M059J (cell line): ENCODE measurements at regions not wholly inside any gene's neighbourhood (a gene's known extent, or its start where the extent isn't known, plus 50 kb on each side); places are given as distances from the start of the nearest gene placed in this dataset.
A peak's percentile ranks its signal among the peaks of the same experiment; 100 is the strongest.
"Not testable (repeated sequence)": the region's sequence is repeated elsewhere in the genome, so short reads cannot be mapped to it uniquely, and the experiment has no call there.

Experiments
- DNase-seq: peaks from one replicate; pipeline ENCODE4 v3.0.0-alpha.2; 2012; ENCODE audit warnings: low read depth

DNA sequence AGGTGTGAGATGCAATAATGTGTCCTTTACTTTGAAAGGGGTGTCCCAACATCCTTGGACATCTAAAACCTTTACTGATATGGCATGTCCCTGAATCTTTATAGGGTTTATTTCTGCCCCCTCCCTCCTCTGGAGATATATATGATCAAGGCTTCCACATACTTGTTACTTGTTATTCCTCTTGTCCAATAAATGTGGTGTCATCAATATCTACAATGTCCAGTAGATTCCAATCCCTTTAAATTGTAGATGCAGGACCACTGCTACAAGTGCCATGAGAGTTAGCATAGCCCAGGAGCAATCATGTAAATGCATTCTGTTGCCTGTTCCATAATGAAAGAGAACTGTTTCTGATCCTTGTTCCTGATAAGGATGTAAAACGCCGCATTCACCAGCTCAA lies 479.7 kb upstream of the MEIS1 start:
- no peak for DNase-seq

DNA sequence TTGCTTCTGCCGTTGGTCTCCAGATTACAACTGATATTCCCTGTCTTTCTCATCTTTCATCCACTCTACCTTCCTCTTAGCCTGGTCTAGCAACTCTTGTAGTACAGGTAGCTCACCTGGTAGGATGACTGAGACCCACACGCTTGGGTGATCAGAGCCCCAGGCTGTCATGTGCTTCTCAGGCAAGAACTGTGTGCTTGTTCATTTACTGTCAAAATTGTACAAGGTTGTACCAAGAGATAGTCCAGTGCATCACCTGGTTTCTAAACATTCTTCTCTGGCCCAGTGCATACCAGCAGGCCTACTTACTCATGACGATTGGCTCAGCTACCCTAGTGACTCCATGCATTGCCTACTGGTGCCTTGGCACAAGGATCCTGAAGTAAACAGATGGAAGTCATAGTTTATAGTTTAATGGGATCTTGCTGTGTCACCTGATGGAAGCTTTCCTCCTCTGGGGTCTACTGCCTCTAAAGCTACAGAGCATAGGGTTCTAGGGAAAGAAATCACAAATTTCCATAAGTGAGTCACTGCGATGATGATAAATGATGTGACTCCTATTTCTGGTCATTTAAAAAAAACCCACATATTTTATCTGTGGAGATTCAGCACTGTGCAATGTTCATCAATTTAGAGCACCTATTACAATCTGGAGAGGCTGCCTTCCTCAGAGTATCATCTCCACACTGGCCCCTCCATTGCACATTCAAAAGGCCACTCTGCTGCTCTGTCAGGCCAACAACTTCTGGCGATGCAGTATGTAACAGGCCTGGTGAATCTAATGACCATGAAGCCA lies 481.8 kb upstream of the MEIS1 start:
- DNase-seq, result no peak

DNA sequence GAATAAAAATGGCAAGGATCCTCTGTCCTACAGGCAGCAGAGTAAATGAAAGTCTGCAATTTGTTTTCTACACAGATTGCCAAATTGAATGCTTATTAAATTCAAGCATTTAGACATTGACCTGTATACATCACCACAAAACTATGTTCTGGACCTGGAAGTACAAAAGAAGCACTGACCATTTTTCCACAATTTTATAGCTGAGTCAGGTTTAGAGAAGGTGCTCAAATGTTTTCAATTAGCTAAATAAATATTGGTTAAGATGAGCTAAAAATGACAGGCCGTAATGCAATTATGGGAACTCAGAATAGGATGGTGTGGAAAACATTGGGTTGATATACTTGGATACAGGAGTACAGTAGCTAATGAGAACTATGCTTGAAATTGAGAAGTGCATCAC lies 490.7 kb upstream of the MEIS1 start:
- DNase-seq, result no peak

DNA sequence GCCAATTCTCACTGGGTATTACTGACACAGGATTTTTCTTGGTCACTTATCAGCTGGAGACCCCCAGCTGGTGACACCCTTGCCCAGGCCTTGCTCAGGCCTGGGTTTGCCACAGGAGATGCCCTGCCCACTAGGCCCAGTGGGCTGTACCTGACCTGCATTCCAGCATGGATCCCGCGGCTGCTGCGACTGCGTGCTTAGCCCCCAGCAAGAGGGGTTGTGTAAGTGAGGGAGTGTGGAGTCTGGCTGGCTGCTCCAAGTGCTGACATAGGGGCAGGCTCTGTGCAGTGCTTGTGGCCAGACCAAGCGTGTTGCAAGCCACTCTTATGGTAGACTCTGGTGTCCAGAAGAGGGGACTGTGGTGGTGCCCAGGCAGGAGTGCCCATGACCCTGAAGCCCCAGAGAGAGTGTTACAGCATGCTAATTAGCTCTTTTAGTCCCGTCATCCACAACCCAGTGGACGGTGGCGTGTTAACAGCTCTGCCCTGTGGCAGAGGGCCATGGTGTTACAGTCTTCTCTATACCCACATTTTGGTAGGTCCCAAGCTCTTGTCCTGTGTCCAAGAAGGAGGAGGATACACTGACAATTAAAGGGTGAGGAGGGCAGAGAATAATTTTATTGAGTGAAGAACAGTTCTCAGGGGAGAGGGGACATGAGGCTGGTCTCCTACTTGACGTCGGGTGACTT lies 491.7 kb upstream of the MEIS1 start:
- no peak for DNase-seq

DNA sequence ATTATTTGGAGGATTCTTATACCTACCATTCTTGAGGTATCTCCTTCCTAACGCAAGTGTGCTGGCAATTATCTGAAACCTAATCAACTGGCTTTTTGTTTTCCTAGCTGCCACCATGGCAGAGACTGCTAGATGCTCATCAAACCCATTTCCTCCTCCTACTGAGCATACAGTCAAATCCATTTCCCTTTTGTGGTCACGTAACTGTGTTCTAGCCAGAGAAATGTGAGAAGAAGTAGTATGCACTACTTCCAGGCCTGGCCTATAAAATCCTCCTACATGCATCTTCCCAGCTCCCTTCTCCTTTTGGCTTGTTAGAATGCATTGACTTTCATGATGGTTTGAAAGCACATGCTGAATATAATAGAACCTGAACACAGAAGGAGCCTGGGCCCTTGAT lies 494.1 kb upstream of the MEIS1 start:
- no peak for DNase-seq

DNA sequence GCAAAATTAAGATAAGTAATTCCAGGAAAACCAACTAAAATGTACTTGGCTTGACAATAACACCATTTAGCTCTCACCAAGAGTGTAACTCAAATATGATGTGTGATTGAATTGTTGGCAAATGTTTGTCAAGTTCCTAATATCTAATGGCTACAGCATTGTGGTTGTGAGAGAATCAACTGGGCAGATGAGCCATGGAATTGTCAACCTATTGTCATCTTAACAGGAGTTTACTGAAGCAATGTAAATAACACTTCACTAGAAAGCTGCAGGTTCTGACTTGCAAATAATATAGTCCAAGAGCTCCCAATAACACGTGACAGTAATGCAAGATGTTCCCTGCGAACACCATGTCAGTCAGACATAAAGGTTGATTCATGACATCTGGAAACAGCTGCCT lies 495.2 kb upstream of the MEIS1 start:
- no peak for DNase-seq

DNA sequence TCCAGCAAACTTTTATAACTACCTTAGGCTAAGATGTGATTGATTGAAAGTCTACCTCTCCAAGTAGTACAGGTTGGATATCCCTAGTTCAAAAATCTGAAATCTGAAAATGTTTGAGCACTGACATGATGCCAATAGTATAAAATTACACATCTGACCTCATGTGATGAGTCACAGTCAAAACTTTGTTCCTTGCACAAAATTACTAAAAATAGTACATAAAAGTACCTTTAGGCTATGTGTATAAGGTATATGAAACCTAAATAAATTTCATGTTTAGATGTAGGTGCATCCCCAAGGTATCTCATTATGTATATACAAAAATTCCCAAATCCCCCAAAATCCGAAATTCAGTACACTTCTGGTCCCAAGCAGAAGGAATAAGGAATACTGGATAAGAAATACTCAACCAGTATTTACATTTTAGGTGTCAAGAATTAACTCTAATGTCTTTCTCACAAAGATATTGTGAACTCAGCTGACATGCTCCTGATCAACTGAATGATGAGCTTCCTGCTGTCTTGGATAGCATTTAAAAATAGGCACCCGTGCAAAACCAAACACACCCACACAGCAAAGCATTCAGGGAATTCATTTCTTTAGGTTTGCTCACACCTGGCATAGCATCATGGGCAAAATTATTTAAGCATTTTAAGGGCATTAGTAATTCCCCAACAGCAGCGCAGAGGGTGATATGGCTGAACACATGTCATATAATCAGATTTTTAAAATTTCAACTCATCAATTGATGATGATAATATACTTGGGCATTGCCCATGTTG lies 497.4 kb upstream of the MEIS1 start:
- no peak for DNase-seq

DNA sequence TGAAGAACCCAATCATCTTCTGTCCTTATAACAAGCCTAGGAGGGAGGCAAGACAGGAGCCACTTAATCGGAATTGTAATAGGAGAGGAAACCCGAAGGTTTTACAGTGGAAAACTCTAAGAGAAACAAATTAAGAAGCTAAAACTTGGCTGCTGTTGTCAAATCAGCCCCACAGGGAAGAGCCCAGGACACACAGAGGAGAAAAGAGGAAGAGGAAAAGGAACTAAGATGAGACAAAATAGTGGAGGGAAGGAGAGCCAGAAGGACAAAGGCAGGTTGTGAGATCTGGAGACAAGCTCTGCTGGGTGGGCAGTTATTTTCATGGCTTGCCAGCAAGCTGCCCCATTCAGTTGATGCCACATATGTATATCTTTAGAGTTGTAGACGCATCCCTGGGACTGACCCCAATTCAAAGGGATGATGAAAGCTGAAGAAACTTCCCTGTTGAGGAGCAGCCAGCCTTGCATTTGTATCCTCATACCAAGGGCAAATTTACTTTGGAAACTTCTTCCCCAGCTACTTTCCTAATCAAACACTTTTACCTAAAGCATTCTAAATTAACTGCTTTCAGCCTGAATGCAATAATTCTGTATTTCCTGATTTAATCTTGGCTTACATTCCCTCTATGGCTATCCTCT lies 499.8 kb upstream of the MEIS1 start:
- DNase-seq, result no peak

DNA sequence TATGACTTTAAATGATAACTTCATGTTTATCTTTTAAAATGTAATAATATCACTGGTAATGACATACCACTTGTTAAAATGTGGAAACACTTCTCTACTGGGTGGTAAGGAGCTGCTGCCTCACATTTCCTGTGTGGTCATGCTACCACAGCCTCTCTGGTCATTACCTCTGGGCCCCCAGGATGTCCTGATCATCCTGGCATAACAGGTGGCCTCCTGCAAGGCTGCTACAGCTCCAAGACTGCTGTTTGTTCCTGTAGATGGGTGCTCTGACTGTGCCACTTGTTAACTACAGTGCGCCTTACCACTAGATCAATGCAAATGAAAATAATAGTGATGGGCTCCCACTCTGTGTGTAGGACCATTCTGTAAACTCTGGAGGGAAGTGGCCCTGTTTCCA lies 500.2 kb upstream of the SPRED2 start:
- DNase-seq, result no peak

DNA sequence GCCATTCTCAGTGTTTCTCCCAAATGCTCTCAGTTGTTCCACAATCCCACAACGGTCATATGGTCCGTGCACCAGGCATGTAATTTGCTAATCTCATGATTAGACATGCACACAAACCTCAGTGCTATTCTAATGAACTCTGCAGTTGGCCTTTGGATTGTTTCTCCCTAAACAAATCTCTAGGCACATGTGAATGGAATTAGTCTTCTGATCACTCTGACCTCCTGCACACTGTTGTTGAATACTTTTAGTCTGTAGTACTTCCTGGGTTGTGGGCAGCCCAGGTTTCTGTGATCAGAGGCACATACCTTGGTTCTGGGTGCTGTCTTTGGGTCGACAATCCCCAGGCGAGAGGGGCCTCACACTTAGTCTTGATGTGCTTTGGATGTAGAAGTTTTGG lies 498.7 kb upstream of the SPRED2 start:
- DNase-seq, result no peak

DNA sequence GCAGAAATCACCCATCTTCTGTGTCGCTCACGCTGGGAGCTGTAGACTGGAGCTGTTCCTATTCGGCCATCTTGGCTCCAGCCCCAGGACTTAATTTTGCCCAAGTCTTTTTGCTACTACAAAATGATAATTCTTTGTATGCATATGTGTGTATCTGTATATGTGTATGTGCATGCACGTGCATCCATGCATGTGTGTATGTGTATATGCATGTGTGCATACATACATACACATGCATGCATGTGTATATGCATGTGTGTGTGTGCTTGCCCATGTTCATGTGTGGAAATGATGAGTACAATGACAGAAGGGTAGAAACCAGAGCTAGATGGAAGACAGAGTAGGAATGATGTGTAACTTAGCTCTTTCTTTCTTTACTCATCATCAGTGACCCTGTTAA lies 497.9 kb upstream of the SPRED2 start:
- DNase-seq, result no peak

DNA sequence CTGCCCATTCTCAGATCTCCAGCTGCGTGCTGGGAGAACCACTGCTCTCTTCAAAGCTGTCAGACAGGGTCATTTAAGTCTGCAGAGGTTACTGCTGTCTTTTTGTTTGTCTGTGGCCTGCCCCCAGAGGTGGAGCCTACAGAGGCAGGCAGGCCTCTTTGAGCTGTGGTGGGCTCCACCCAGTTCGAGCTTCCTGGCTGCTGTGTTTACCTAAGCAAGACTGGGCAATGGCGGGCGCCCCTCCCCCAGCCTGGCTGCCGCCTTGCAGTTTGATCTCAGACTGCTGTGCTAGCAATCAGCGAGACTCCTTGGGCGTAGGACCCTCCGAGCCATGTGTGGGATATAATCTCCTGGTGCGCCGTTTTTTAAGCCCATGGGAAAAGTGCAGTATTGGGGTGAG lies 497.3 kb upstream of the SPRED2 start:
- DNase-seq, result not testable (repeated sequence)

DNA sequence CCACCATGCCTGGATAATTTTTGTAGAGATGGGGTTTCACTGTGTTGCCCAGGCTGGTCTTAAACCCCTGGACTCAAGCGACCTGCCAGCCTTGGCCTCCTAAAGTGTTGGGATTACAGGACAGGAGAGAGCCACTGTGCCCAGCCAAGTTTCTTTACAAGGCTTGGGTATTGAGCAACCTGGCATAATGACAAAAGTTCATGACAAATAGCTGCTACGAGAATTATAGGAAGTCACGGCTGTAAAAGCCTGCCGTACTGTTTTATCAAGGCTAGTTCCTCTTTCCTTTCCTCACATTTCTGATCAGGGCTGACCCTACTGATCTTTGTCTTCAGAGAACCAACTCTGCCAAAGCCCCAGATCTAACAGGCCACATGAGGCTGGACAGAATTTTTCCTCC lies 490.4 kb upstream of the SPRED2 start:
- peak; percentile 10 for DNase-seq

DNA sequence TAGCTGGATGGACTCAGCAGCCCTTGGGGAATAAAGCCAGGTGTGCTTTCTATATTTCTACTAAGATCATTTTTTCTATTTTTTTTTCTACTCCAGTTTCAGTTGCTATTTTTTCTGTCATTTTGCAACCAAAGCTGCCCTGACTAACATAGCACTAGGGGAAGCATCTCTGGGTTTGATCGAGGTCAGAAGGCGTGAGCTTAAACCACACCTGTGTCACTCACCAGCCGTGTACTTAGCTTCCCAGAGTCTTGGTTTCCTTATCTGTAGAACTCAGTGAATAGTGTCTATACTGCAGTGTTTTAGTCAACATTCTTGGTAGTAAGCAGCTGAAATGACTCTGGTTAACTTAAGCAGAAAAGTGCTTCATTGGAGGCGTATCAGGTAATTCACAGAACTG lies 489.6 kb upstream of the SPRED2 start:
- DNase-seq, result no peak

DNA sequence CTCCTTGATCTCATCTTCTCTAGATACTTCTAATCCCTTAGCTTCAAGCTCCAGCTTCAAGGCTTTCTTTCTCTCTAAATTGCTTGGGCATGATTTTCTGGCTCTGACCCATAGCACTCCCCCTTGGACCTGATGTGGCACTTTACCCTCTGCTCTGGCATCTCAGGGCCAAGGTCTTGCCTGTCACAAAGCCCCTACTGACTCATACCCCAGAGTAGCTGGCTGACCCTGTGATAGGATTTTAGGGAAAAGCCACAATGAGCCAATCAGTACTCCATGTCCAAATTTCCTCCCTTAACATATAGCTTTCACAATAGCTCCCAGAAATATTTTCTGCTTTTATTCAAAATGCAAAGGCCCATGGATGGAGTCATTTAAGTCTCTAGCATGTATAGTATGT lies 488.7 kb upstream of the SPRED2 start:
- no peak for DNase-seq

DNA sequence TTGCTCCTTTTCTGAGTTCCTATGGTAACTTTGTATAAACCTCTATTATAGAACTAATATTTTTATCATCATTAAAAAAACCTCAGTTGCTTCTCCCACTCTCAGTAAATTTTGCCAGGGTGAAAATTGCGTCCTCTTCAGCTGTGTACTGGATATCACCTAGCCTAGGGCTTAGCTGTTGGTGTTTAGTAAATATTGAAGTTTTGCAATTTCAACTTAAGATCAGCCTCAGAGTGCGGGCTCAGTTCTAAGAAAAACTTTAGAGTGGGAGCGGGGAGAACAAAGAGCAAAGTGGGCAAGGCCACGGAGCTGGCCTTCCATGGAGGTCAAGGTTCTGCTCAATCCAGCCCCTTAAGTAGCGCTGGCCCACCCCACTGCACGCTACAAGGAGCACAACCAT lies 488.3 kb upstream of the SPRED2 start:
- DNase-seq, result no peak

DNA sequence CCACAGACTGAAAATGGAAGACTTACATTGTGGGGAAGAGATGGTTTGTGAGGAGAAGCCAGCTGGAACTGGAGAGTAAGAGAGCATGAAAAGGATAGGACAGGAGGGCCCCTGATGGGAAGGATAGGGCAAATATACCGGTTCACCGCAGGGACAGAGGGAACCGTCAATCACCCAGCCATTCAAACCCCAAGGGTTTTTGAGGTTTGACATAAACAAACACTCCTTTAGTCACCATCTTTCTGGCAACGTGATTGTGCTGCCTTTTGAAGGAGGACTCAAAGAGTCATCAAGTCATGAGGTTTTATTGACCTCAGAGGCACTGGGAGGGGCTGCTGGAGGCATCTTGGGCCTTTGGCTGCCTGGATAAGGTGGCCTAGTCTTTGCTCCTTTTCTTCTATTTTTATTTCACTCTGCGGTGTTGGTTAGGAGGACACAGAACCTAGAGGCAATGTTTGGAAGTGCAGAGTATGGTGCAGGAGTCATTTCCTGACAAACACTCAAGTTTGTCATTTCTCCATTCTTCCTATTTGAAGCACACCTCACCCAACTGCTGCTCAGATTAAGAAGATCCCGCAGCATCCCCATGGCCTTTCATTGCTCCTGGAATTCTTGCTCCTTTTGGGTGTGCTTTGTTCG lies 487.3 kb upstream of the SPRED2 start:
- DNase-seq, result peak; percentile 22

DNA sequence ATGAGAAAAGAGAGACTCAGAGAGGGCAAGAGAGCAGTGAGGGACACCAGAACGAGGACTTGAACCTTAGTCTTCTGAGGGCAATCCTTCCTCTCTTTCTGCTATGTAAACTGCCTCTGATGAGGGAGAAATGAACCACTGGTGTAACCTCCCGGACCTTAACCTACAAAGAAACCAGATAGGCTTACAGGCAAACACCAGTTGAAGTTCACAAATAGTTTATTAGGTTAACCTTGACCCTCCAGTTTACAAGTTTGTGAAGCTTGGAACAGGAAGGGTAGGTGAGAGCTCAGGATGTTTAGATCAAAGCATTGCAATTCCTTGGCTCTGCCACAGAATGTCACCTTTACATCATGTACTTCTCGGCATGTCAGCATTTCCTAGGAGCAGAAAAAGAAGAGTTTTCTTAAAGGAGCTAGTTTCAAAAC lies 486.4 kb upstream of the SPRED2 start:
- no peak for DNase-seq

DNA sequence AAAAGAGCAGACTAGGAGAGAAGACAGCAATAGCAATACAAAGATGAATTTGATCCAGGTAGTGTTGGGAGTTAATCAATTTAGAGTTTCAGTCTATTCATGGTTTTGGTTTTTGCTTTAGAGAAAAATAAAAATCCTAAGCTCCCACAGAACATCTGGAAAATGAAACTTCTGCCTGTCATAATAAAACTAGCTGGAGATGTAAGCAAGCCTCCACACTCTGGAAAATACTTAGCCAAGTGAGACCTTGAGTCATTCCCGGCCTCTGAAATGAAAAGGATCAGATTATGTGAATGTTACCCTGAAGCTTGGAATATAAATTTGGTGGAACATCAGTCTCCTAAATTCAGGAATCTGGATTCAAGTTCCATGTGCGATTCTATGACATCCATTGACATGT lies 485.6 kb upstream of the SPRED2 start:
- DNase-seq, result no peak

DNA sequence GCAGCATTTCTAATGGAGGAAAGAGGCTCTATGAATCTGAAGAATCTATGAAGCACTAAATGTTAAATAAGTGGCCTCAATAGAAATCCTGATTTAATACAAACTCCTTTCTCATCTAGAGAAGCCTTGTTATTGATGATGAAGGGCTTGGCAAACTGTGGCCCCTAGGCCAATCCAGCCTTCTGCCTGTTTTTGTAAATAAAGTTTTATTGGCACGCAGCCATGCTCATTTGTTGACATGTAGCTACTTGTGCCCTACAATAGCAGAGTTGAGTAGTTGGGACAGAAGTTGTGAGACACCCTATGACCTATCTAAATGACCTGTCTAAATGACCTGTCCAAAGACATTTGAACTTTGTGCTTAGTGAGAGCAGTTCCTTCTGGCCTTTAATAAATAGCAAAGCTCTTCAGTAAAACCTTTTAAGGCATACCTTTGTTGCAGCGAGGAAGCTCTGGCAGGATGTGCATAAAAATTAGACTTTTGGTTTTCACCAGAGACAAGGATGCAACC lies 484.4 kb upstream of the SPRED2 start:
- DNase-seq, result no peak

DNA sequence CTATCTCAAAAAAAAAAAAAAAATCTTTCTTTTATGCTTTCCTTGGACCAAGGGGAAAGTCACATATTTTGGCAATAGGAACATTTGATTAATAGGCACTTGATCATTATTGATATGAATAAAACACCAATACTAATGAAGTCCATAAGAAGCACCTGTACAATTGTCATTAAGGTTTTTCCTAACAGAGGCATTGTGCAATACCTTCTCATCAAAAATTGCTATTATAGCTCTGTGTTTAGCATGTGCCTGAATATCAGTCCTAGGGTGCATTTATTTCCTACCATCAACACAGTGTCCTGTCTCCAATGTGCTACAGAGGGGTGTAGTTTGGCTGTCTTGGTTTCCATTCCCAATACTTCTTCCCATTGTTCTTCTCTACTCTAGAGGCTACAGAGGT lies 483.8 kb upstream of the SPRED2 start:
- no peak for DNase-seq

DNA sequence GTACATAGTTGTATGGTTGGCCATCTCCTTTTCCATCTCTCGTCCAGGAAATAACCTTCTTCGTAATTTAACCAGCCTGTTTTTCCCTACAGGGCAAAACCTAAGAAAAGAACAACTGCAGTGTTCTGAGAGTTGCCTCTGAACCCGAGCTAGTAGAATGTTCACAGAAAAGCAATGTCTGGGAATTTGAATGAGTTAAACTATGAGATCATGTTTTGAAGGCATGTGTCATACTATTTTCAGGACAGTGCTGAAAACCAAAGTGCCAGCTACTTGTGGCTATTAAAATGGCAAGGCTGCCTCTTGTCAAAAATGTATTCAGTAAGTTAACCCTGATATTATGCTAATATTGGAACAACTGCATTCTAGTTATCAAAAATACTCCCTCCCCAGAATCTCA lies 482.9 kb upstream of the SPRED2 start:
- no peak for DNase-seq
